ENCODE measurements at regions not wholly inside any gene's neighbourhood (a gene's known extent, or its start where the extent isn't known, plus 50 kb on each side); places are given as distances from the start of the nearest gene placed in this dataset.
A peak's percentile ranks its signal among the peaks of the same experiment; 100 is the strongest.

DNA sequence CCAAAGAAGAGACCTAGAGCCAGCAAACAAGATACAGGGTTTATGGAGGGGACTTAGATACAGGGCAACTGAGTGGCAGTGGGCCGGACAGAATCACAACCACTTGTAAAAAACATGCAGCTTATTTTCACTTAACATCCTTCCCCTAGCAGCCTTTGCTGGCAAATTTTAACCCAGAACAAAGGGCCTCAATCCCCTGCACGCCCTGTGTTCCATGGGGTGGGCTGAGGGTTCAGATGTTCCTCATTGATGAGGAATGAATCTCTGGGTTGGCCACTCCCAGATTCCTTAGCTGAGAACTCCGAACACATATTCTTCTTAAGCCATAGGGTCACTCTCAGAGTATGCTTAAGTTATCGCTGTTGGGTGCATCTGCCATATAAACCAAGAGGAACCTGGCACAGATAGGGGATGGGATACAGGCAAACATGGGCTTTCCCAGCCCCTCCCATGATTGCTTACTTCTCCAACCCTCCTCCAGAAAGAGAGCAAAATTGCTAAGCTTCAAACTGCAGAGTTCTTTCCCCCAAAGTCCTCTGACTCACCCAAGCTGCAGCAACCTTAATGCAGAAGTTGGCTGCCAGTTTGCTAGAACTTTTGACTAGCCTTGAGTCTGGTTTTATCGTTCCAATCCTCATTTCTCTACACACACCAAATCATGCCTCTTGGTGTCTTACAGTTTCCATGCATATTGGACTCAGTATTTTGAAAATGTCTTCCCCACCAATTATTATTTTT, 146.9 kb downstream of the CD47 start:
- DNase-seq (ENCODE audit: low read depth in 2 of 3, low spot score in 2 of 3) = no peak

DNA sequence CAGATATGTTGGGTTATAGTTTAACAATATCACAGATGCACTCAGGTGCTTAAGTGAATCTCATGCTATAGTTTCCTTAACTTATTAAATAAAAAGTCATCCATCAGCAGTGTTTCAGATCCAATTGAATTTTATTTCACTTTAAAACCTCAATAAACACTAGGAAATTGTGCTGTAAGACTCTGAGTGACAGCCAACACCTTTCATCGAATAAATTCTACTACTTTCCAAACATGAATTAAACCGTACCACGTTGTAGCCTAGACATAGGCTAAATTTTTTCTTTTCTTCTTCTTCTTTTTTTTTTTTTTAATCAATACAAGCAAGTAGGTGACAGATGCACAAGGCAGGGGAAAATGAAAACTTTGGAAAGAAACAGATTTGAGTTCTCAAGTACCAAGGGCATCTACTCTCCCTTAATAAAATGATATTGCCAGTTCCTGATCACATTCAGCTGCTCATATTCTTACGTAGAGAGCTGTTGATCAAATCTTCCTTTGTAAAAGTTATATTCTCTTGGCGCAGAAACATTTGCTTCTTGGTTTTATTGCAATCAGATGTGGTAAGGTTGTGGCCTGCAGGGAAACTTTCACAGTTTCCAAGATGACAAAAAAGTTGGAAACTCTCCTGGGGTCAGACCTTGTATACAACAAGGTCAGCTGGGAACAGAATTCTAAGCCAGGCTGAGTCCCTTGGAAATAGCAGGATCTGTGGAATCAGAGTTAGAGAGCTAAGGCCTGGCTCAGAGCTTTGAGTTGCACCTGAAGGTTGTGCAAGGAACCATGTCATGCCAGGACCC, 147.7 kb downstream of the CD47 start:
- no peak for DNase-seq (ENCODE audit: low read depth in 2 of 3, low spot score in 2 of 3)

DNA sequence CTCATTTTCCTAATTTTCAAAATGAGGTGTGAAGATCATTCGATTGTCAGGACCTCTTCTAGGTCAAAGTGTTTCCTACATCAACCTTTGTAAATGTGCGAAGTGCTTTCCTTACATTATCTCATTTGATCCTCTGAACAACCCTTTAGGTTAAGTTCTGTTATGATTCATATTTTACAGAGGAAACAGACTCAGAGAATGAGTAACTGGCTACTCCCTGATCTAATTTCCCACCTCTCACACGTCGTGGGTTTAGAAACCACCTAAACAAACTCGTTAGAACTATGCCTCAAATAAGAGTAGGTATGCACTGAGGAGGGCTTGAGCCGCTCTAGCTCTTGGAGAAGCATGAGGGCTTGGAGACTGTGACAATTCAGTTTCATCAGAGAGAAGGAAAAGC, 148.6 kb downstream of the CD47 start:
- DNase-seq (ENCODE audit: low read depth in 2 of 3, low spot score in 2 of 3) = no peak

DNA sequence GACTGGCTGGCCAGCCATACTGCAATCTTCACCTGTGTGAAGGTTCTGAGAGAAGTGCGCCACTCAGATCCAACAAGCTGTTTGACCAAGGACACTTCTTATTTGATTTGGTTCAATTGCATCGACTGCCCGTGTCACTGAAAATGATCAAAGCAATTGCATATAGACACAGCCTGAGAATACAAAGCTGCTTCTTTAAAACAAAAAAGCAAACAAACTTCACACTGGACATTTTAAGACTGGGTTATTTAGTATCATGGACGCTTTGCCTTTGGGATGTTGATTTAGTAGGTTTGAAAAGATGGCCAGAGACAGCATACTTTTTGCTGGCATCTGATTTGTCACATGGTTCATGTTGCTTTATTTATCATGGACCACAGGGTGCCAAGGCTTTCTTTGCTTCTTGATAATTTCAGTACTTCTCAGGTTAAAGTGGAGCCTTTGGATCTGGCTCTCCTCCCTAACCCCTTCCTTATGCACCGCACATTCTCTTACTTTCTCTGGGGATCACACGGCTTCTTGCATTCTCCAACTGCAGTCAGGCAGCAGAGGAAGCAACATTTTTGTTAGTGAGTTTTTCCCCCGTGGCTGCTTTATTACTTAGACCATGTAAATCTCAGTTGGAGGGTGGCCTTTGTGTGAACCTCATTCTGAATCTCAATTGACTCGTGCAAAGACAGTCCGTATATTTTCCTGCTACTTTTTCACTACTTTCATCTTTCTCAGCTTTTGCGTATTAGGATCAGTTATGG, 151.0 kb downstream of the CD47 start:
- no peak for DNase-seq (ENCODE audit: low read depth in 2 of 3, low spot score in 2 of 3)

DNA sequence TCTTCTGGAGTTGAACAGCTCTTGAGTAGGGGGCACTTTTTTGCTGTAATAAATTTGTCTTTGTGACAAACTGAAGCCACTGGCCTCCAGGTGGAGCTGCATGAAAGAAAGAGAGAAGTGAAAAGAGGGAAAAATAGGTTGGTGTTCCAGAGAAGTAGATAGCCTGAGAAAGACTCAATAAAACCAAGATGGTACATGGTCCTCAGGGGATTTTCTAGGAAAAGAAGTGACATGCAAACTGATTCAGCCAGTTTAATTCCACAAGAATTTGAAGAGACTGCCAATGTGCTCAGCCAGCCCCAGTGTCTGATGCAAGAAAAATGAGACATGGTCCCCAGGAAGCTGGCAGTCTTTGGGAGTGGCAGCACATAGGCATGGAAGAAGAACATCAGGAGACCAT, 152.7 kb downstream of the CD47 start:
- peak in 2 of 3 donors; percentile 22 to 61 for DNase-seq (ENCODE audit: low read depth in 2 of 3, low spot score in 2 of 3)

DNA sequence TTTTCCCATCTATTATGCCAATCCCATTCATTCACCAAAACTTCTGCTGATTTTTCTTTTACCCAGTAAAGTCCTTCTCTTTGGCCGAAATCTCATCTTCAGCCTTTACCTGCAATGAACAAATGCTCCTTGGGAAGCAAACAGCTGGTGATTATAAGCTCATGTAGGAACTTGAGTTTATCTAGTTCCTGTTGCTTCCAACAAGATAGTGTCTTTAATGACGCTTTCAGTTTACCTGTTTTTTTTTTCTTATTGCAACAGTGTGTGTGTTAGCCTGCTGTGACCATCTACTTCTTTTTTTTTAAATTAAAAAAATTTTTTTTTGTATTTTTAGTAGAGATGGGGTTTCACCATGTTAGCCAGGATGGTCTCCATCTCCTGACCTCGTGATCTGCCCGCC, 156.0 kb downstream of the CD47 start:
- no peak for DNase-seq (ENCODE audit: low read depth in 2 of 3, low spot score in 2 of 3)

DNA sequence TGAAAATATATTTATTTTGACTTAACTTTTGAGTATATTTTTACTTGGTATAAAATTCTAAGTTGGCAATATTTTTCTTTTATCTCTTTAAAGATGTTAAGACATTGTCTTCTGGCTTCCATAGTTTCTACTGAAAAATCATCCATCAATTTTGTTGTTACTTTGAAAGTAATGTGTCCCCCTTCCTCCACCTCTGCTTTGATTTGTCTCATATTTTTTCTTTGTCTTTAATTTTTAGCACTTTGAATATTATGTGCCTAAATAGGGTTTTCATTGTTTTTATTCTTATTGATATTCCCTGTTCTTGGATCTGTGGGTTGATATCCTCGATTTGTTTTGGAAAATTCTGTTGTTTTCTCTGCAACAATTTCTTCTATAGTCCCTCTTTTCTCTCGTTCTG, 157.4 kb downstream of the CD47 start:
- peak in 1 of 3 donors; percentile 13 for DNase-seq (ENCODE audit: low read depth in 2 of 3, low spot score in 2 of 3)

DNA sequence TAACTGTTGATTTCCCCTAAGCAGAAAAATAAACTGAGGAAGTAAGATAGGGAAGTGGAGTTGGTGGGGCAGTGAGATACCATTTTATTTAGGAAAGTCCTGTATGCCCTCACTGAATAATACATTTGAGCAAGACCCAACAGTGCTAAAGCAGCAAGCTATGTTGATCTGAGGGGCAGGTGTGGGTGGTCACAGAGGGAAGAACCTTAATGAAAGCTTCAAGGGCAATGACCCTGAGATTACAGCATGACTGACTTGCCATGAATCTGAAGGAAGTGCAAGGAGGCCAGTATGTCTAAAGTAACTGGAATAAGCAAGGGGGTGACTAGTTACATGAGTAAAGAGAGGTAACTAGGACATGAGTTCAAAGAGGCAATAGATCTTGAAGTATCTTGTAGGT, 159.5 kb downstream of the CD47 start:
- no peak for DNase-seq (ENCODE audit: low read depth in 2 of 3, low spot score in 2 of 3)

DNA sequence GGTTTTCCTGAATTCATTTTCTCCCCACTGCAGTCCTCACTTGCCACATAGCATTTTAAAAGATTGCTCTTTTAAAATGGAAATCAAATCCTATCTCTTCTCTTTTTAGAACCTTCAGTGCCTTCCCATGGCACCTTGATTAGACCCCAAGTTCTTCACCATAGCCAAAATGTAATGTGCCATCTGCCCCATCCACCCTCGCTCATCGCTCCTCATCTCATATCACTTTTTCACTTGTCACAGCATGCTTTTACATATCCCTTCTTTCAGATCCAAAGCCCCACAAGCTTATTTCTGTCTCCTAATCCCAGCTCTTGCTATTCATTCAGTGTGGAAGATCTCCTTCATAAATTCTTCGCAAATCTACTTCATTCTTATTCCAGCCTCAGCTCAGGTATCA, 161.7 kb downstream of the CD47 start:
- no peak for DNase-seq (ENCODE audit: low read depth in 2 of 3, low spot score in 2 of 3)

DNA sequence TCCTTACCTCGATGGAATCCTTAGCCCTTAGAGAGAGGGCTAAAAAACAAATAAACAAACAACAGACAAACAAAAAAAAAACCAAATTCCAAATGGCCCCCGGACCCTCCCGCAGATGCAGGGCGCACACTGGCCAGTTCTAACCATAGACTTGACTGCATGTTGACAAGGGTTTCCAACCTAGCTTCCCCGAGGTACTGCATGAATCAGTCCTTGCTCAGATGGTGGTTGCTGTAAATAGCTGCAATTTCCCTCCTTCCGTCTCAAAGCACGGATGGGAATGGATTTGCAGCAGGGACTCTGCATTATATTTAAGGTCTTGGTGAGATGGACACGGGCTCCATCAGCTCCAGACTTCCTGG, 162.8 kb downstream of the CD47 start:
- peak in 2 of 3 donors; percentile 7 to 32 for DNase-seq (ENCODE audit: low read depth in 2 of 3, low spot score in 2 of 3)

DNA sequence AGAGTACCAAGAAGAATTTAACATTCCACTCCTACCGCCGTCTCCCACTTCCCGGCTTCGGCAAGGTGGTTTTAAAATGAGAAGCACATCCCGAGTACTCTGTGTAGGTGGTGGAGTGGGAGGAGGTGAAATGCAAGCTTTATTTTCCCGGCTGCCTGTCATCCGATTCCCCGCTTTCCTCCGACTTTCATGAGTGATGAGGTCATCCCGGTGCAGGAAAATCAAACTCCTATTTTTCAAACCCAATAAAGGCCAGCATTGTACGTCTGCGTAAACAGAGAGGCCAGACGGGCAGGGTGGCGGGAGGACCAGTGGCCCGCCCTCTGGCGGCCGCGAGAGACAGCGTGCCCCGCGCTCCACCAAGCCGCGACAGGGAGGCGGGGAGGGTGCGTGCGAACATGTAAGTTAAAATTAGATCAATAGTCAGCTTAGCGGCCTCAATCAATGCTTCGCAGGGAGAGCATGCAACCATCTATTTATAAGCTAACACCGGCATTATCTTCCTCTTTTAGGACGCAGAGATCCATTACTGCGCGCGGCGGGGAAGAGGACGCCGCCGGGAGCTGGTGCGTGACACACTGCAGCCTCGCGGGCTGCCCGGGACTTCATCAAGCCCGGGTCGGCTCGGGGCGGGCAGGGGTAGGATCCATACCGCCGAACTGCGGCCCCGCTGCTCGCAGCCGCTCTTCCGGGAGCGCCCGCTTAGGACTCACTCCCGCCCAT, 163.3 kb downstream of the CD47 start:
- peak; percentile 38 to 51 (median 42) for DNase-seq (ENCODE audit: low read depth in 2 of 3, low spot score in 2 of 3)

DNA sequence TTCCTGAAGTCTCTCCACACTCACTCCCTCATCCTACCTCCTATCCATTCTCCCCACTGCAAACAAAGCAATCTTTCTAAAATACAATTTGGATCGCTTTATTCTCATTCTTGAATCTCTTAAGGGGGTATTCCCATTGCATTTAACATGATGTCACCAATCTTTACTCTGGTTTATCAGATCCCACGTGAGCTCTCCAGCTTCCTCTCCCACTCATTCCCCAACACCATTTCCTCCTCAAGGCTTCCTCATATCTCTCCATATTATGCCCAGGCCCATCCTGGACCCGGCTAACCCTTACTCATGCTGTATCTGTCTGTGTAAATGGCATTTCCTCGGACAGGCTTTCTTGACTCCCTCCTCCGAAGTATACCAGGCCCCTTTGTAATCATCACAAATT, 165.0 kb downstream of the CD47 start:
- no peak for DNase-seq (ENCODE audit: low read depth in 2 of 3, low spot score in 2 of 3)

DNA sequence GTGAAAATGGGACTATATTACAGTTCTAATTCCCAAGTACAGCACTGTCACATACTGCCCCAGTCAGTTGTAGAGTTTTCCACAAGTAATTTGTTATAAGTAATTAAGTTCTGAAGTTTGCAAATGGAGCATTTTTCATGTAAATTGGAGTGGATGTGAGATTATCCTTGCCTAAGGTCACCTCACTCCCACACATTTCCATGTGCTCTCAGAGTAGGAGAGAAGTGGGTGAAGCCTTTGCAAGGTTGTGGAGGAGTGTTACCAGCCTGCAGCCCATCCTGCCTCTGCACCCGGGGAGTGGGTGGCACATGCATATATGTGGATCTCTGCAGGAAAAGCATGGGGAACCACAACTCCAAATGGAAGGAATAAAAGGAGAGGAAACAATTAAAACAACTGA, 169.8 kb downstream of the CD47 start:
- DNase-seq (ENCODE audit: low read depth in 2 of 3, low spot score in 2 of 3) = no peak

DNA sequence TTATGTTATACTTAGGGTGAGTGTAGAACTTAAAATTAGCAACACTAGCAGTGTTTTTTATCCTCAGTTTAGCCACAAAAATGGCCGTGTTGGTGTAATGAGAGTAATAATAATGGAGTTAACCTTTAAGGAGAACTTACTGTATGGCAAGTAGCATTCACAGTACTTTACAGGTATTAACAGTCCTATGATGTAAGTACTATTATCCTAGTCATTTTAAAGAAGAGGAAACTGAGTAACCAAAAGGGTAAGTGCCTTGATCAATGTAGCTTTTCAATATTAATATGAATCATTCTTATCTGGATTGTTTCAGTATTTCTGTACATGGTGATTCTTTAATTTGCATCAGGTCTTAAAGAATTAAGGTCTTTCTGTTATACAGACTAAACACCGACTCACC, 170.3 kb downstream of the CD47 start:
- DNase-seq (ENCODE audit: low read depth in 2 of 3, low spot score in 2 of 3) = no peak

DNA sequence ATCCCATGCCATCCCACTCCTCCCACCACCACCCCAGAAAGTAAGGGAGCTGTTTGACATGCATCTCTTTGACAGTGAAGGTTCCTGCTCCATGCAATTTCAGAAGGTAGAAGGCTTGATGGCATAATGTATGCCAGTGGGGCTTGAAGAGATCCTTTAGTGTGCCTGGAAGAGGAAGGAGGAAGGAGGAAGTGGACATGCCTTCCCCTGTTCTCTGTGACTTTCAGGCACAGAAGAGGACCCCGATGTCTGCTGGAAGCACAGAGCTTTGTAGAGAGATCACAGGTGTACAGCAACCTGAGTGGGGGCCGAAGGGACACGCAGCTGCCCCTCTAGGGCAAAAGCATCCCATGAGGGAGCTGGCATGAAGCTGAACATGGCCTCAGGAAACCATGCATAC, 171.6 kb downstream of the CD47 start:
- no peak for DNase-seq (ENCODE audit: low read depth in 2 of 3, low spot score in 2 of 3)

DNA sequence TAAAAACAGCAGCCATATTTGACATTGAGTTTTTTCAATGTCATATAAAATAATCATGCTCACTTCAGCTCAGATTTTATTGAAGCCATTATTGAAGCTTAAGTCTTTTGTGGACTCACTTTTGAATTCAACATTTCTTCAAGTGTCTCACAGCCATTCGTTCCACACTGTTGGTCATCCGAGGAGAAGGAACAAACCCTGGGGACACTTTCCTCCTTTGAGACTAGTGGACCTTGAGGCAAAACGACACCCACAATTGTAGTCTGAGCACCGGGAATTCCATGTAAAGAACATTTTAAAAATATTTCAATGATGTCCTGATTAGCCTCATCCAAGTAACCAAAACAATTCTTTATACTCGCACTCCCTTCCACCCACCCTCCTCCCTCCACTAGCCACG, 174.7 kb downstream of the CD47 start:
- DNase-seq (ENCODE audit: low read depth in 2 of 3, low spot score in 2 of 3) = no peak

DNA sequence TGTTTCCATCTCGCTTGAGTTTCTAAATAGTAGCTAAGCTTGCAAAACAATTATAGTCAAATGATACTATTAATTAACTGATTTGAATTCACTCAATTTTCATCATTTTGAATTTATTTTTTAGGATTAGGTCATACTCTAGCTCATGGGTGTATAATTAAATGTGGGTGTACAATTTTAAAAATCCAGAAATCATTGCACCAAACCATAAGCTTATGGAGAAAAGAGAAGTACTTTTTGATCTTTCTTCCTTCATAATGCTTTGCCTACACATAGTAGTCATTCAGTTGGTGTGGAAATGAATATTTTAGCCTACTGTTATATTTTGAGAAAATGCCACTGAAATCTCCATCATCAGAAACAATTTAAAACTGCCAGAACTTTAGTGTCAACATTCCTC, 175.1 kb downstream of the CD47 start:
- DNase-seq (ENCODE audit: low read depth in 2 of 3, low spot score in 2 of 3) = no peak

DNA sequence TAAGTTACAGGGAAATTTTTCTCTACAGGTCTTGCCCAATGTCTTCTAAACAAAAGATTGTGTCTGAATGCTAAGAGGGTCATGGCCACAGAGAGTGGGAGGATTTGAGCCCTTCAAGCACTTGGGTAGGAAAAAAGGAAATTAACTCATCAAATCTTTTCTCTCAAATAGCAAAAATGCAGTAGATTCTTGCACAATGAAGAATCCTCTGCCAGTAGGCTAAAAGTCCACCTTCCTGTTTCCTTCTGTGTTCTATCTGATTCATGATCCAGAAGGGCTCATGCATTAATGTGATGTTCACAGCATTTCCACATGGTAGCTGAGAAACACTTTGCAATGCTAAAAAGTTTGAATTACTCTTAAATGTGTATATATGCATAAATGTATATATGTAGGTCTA, 177.1 kb downstream of the CD47 start:
- DNase-seq (ENCODE audit: low read depth in 2 of 3, low spot score in 2 of 3) = no peak

DNA sequence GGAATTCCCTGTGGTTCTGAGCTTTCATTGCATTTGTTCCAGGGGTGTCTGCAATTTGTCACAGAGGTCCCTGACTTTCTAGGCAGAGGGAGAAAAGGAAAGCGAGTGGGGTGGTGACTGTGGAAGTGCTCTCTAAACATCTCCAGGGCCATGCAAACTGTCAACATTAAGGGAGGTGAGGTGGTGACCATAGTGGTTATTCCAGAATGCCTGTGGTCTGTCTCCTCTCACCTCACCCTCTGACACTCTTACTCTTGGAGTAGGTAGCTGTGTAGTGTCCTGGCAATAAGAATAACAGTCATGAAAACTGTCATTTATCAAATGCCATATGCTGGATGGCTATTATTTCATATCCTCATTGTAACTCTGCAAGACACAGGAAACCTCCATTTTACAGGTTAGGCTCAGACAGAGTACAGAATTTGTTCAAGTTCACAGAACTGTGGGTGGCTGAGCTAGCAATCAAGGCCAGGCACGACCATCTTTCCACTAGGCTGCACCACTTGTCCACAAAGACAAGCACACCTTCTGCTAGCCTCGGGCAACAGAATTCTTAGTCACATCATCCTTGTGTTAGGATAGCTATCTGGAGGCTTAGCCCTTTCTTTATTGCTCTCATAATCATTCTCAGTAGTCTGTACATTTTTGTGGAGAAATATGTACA, 179.4 kb downstream of the CD47 start:
- DNase-seq (ENCODE audit: low read depth in 2 of 3, low spot score in 2 of 3) = no peak

DNA sequence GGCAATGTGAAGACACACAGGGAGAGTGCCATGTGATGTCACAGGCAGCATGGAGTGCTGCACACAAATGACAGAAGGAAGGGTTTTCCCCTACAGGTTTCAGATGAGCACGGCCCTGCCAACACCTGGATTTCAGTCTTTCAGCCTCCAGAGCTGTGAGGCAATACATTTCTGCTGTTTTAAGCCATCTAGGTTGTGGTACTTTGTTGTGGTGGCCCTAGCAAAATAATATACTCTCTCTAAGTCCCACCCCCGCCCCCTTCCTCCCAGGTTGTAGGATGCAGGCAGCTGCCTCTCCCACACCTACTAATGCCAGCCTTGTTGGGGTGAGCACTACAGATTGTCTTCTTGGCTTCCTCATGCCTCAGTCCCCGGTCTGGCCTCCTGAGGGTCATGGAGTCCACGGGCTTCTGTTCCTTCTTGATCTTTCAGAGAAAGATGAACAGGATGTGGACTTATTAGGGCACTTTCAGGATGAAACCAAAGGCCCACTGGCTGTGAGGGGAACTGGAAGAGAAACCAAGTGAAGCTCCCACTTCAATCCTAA, 180.0 kb downstream of the CD47 start:
- no peak for DNase-seq (ENCODE audit: low read depth in 2 of 3, low spot score in 2 of 3)

Data from hematopoietic multipotent progenitor cell (in vitro differentiated cells).